Jurkat, Clone E6-1 (cell line): ENCODE measurements at regions not wholly inside any gene's neighbourhood (a gene's known extent, or its start where the extent isn't known, plus 50 kb on each side); places are given as distances from the start of the nearest gene placed in this dataset.
"Not testable (repeated sequence)": the region's sequence is repeated elsewhere in the genome, so short reads cannot be mapped to it uniquely, and the experiment has no call there.

Source experiments
- DNase-seq: peaks from one replicate; pipeline ENCODE4 v3.0.0-alpha.2; 2011; ENCODE audit warnings: low read depth, low spot score
- H3K4me3 ChIP-seq: 2 replicates; pipeline ENCODE4 v1.5.1; 2011; ENCODE audit warnings: mild to moderate bottlenecking, low read length, control low read depth, moderate library complexity

DNA sequence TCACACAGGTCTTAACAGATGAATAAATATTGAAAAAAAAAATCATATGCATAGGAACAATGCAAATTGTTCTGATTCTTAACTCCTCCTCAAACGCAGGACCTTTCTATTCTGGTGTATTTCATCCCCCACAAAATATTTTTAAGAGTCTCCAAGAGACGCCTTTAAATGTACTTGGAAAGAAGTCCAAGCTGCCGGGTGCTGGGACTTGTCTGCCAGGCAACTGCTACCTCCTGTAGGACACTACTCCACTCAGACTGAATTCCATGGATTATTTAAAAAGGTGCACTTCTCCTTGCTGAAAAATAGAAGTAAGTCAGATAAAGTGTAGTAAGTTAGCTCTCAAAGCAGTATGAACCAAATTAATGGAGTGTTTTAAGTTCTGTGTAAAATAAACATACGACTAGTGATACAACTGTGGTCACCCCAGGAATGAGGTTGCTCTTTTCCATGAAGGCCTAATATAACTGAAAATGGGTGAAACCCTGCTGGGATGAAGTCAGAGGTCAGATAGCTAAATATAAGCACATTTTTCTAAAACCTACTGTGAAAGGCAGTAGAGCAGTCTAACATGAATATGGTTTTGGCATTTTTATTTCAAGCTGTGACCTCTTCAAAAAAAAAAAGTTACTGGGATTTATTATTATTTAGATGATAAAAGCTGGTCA lies 189.2 kb upstream of the PBX1 start:
- H3K4me3 ChIP-seq, result no peak overlapping the region
- no peak for DNase-seq

DNA sequence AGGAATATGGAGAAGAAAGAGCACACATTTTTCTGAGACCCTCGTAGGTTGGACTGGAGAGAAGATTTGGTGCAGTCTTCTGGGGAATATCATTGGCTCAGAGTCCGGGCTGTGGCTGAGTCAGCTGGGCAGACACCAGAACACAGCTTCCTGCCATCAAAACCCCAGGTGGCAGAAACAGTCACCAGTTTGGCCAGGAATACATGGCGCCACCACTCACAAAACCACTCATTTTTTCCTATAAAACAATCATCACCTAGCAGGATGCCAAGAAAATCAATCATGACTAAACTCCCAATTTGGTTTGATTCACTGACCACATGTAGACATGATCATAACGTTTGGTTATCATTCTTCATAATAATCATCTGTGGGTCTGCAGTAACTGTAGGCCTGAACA lies 178.1 kb upstream of the PBX1 start:
- no peak for DNase-seq

DNA sequence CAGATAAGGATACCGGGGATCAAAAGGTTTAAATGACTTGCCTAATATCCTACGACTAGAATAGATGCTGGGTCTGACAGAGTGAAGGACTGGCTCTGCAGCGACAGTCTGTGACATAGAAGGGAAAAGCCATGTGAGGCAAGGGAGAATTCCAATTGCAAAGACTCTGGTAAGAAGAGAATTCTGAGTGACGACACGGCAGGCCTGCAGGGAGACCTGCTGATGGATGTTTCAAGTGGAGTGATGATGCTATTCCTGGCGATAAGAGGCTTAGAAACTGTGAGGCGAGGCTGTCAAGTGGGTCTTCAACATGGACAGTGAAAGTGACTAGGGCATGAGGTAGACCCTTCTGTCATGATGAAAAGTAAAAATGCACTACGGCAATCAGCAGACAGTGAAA lies 176.6 kb upstream of the PBX1 start:
- H3K4me3 ChIP-seq, result no peak overlapping the region
- DNase-seq, result no peak

More for the DNA sequence above, 178.1 kb upstream of the PBX1 start:
- H3K4me3 ChIP-seq, result no peak overlapping the region

DNA sequence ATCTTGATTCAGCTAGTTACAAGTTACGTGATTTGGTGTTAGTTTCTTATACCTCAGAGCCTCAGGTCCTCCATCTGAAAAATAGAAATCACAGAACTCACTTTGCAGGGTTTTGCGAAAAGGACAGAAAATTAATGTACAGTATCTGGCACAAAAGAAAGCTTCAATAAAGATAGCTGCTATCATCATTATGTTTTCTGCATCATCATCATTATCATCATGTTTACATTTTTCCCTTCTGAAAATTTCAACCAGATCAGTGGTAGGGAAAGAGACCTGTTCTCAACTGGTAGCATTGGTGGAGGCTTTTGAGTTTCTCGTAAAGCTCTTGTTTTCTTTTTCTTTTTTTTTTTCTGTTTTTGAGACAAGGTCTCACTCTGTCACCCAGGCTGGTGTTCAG lies 174.7 kb upstream of the PBX1 start:
- no peak overlapping the region for H3K4me3 ChIP-seq
- DNase-seq, result no peak

DNA sequence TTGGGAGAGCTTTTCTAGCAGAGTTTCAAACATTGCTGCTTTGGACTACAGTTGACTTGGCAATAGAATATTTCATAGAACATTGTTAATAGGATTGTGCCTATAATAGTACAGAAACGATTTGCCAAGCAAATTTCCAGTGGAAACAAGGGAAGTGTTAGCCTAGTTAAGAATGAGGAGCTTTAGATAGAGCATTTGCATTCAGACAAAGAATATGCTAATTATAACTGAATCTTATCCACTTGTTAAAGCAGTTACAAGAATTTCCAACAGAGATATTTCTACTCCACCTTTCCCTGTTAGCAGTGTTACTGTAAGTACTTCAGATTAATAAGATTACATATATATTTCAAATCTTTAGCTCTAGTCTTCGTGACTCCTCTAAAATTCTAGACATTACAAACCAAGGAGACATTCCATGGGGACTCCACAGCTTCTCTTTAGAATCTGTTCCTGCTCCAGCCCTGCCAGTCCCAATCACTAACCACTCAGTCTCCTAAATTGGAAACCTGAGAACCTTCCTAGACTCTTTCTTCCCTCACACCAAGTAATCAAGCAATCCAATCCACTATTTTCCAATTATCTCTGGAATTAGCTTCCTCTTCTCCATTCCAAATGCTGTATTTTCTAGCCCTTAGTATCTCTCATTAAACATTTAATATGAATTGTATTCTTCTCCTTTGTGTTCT lies 141.8 kb upstream of the PBX1 start:
- no peak for DNase-seq
- H3K4me3 ChIP-seq, result no peak overlapping the region

DNA sequence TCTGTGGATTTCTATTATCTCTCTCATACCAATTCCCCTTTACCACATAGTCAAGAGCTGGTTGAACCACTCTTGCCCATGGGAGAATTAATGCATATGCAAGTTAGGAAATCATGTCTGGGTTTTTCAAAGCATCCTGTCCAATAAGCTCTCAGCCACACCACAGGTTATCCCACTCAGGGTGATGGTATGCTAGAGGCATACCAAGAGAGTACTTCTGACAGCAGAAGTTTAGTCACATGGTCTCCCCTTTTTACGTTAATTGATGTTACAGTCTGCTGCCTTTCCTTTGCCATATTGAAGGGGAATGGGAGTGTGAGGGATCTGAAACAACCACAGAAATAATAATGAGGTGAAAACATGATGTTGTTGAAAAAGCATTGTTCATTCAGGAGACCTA lies 135.8 kb upstream of the PBX1 start:
- no peak for DNase-seq
- no peak overlapping the region for H3K4me3 ChIP-seq

DNA sequence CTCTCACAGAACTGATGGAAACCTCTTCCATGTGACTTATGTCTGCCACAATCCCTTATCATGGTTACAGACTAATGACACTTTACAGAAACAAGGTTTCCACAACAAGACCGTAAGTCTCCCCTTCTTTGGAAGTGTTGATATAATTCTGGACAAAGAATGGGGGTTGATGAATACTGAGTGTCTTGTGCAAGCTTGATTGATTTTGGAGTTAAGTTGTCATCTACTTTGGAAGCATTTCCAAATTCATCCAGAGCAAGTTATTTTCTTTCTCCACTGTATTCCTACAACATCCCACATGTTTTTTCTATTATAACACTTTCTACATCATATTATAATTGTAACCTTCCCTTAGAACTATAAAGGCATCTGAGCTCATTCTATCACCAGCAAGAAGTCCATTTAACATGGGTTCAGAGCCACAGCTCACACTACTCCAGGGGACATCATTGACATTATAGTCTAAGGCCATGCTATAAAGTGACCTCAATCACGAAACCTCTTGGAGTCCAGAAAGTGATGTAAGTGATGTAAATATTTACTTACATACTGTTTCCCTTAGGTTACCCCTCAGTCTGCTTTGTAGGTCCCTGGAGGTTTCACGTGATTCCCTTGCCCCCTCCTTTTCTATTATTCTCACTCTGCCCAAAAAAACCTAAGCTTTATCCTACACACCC lies 125.7 kb upstream of the PBX1 start:
- DNase-seq, result no peak
- H3K4me3 ChIP-seq, result no peak overlapping the region

DNA sequence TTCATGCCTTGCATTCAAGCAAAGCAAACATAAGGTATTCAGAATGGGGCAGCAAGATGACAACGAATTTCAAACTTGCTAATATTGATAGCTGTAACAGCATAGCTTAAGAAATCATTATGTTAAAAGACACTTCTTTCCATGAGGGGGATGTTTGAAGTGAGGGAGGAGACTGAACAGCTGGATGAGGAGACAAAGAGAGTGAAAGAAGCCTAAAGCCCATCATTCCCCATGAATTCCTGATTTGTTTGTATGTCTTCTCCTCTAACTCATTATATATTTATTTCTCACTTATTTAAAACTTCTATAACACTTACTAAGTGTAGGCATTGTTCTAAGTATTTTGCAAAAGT lies 125.2 kb upstream of the PBX1 start:
- no peak for DNase-seq
- H3K4me3 ChIP-seq, result no peak overlapping the region

DNA sequence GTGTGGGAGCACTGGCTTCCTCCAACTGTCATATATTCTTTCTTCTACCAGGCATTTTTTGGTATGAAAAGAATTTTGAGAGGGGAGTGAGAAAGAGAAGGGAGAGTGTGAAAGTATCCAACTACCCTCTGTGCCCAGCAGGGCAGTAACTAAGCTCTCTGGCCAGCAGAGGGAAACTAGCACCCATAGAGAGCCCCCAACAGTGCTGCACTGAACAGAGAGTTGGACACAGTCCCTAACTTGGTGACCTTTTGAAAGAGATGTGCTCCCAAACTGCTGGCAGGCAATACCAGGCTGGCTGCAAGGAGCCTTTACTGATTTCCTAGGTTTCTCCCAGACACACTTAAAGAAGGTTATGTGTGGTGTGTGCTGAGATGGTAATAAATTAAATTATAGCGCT lies 118.8 kb upstream of the PBX1 start:
- DNase-seq, result no peak
- no peak overlapping the region for H3K4me3 ChIP-seq

DNA sequence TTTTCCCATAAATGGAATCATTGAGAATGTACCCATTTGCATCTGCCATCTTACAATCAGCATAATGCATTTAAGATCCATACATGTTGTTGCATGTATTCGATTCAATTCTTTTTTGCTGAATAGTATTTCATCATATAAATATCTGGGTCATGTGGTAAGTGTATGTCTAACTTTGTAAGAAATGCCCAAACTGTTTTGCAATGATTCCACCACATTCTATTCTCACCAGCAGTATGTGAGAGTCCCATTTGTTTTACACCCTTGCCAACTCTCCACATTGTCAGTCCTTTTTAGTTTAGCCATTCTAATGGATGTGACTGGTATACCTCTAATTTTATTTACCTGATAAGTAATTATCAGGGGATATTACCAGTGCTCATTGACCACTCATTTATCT lies 115.8 kb upstream of the PBX1 start:
- no peak overlapping the region for H3K4me3 ChIP-seq
- no peak for DNase-seq

DNA sequence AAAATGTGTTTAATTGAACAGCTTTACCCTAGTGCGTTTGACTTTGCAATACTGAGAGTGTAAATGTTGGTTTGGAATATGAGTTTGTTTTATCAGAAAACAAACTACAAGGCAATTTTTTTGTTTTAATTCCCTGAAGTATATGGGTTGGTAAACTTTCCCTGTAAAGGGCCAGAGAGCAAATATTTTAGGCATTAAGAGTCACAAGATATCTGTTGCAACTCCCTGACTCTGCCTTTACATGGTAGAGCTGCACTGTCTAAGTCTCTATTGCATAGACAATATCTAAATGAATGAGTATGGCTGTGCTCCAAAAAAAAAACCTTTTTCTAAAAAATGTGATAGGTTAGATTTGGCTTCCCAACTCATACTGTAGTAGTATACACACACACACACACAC lies 115.1 kb upstream of the PBX1 start:
- no peak overlapping the region for H3K4me3 ChIP-seq
- DNase-seq, result no peak

DNA sequence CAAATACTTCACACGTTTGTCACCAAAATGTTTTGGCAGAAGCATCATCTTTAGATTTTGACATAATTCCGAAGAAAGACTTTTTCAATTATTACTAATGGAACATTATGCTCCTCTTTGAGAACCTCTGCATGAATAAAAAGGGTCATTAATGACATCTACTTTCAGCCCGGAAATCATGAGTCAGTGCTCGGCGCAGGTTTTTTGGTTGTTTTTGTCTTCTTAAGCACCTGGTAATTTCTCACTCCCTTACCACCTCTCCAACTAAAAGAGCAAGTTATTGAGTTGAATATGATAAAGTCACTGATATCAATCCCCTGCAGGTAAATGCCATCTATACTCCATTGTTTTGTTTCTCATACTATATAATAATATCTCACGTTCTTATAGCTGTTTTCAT lies 113.0 kb upstream of the PBX1 start:
- no peak for DNase-seq
- H3K4me3 ChIP-seq, result no peak overlapping the region

DNA sequence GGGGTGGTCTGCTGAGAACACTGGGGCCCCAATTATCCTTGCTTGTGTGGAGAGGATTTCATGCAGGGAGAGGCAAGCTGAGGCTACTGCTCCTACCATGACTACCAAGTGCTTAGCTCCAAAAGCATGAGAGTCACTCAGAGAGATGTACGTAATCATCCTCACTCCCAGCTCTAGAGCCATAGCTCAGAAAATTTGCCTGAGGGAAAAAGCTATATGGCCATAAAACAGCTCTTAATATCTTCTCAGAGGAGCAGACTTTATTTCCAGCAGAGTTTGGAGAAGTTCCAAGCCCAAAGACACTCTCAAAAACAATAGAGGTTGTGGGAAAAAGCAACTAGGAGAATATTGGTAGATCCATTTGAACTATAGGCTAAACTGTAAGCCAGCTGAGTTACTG lies 106.4 kb upstream of the PBX1 start:
- no peak overlapping the region for H3K4me3 ChIP-seq
- no peak for DNase-seq

DNA sequence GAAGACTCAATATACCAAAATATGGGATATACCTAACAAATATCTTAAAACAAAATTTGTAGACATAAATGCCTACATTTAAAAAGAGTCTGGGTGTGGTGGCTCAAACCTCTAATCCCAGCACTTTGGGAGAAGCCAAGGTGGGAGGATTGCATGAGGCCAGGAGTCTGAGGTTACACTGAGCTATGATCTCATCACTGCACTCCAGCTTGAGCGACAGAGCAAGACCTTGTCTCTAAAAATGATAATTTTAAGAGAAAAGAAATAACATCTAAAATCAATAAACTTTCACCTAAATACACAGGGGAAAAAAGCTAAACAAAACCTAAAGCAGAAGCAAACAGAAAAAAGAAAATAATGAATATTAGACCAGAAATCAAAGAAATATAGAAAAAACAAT lies 102.7 kb upstream of the PBX1 start:
- DNase-seq, result no peak

DNA sequence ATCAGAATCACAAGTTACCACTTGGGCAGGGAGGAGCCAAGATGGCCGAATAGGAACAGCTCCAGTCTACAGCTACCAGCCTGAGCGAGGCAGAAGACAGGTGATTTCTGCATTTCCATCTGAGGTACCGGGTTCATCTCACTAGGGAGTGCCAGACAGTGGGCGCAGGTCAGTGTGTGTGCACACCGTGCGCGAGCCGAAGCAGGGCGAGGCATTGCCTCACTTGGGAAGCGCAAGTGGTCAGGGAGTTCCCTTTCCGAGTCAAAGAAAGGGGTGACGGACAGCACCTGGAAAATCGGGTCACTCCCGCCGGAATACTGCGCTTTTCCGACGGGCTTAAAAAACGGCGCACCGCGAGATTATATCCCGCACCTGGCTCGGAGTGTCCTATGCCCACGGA lies 99.8 kb upstream of the PBX1 start:
- H3K4me3 ChIP-seq, DNase-seq: not testable (repeated sequence)

More for the DNA sequence above, 102.7 kb upstream of the PBX1 start:
- H3K4me3 ChIP-seq, result no peak overlapping the region

DNA sequence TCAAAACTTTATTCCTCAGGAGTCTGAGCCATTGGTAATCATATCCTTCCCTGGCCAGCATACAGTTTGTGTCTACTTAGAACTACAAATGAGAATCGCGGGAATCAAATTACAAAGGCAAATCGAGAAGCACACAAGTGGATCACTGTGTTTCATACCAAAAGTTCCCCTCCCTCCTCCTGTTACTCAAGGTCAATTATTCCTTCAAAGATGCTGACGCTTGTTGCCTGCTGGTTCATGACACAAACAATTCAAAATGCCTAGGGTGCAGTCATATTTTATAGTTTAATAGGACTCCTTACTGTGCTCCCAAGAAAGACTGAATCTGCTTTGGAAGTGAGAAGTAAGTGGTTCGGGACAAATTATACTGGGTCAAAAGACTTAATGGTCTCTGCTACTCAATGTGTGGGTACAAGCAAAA lies 93.0 kb upstream of the PBX1 start:
- DNase-seq, result no peak
- H3K4me3 ChIP-seq, result no peak overlapping the region

DNA sequence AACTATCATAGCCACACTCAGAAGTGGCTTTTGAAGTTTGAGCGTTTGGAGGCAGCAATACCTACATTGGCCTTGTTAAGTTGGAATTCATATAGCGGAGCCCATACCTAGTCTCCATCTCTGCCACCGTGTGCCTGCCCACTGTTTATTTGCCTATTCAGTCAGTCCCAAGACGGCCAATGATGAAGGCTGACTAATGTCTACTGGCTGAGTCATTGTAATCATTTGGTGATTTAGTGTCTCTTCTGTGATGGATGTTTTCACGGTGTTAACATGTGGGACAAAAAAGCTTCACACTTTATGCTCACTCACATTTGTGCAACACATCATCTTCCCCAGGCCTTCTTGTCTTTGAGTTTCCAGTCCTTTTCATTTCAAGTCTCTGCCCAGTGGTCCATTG lies 92.6 kb upstream of the PBX1 start:
- H3K4me3 ChIP-seq, result no peak overlapping the region
- DNase-seq, result no peak

DNA sequence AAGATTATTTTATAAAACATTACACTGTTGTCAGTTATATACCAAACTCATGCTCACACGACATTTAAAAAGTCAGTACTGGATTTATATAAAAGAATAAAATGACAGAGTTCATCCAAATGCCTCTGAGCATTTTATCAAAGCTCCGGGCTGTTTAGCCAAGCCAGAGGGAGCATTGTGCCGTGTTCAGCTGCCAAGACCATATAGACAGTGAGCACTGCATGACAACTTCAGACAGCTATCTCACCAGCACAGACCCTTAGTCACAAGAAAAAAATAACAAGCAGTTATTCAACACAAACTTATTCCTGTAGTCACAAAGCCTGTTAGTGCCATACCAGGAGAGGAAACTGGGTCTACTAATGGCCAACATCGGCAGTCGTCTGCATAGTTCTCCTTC lies 88.0 kb upstream of the PBX1 start:
- no peak overlapping the region for H3K4me3 ChIP-seq
- no peak for DNase-seq

DNA sequence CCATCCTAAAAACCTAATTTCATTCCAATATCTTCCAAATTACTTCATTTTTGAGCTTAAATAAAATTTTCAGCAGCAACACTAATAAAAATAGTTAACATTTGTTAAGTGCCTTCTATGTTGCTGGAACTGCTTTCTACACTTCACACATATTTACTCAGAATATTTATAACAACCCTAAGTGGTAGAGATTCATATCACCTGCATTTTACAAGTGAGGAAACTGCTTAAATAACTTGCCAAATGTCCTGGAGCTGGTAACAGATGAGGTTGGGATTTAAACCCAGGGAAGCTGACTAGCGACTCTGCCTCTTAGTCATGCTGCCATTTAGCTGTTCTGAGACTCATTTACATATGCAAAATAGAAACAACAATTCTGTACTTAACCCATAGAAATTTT lies 86.1 kb upstream of the PBX1 start:
- no peak overlapping the region for H3K4me3 ChIP-seq
- no peak for DNase-seq

DNA sequence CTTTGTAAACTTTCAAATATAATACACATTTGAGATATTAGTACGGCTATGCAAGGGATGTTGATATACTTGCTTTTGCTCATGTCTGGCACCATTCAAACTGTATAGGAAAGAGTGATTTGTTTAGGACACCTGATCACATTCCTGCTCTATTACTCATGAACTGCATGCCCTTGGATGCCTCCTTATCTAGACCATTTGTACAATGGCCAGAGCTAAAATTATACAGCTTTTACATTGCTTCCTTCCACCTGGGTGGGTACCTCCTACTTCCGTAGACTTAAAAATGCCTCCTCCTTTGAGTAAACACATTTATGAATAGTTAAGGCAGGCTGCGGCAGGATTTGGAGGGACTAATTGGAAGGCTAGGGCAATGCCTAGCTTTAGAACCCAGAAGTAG lies 85.4 kb upstream of the PBX1 start:
- no peak for DNase-seq
- no peak overlapping the region for H3K4me3 ChIP-seq

DNA sequence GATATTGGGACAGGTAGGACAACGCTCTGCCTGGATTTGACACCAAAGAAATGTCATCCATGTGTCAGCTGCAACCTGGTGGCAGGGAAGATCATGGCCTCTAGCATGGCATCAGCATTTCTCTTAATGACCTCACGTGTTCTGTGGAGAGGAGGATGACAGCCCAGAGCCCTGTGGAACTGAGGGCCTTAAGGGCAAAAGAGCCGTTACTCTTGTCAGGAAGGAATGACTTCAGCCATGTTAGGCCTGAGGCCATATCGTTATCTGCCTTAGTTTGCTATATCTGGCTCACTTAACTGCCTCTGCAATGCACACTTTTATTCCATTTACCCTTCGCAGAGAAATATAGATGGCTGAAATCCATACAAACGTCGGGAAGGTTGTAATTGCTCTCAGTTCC lies 83.2 kb upstream of the PBX1 start:
- no peak overlapping the region for H3K4me3 ChIP-seq
- no peak for DNase-seq
